AG10803 (cell line): ENCODE measurements at regions not wholly inside any gene's neighbourhood (a gene's known extent, or its start where the extent isn't known, plus 50 kb on each side); places are given as distances from the start of the nearest gene placed in this dataset.

Source experiments
- DNase-seq: peaks from one replicate; pipeline ENCODE4 v3.0.0; 2010; ENCODE audit warnings: low read depth
- H3K4me3 ChIP-seq: 2 replicates; pipeline ENCODE4 v1.5.1; 2011; ENCODE audit warnings: mild to moderate bottlenecking, low read length, control low read depth
- TF ChIP-seq, protein P1 (sequence below): conservative IDR thresholded peaks from 2 replicates; pipeline ENCODE4 v1.5.1; 2011; ENCODE audit warnings: mild to moderate bottlenecking, low read length, control low read depth, inconsistent platforms

DNA sequence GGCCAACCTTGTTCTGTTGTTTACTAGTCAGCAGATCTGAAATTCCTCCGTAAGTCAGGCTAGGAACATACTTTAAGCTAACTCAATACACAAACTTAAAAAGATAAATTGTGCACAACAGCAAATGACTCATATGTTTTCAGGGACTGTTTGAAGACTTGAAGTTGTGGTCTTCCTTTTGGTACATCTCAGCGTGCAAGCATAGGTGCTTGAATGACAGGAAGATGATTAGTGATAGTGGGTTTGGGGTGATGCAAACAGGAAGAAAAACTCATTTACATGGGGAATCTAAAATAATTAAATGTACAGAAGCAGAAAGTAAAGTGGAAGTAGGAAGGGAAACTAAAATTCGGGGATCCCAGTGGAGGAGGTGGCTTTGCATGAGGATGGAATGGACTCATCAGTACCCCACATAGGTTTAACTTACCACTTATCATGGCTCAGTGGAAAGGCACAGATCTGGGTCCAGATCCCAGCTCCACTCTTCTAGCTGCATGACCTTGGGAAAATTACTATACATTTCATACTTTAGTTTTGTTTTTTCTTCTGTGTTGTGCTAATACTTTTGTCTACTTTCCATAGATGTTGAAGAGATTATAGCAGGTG lies 122.3 kb downstream of the XCL2 start:
- H3K4me3 ChIP-seq: no peak overlapping the region
- DNase-seq: no peak
- TF ChIP-seq, protein P1, sequence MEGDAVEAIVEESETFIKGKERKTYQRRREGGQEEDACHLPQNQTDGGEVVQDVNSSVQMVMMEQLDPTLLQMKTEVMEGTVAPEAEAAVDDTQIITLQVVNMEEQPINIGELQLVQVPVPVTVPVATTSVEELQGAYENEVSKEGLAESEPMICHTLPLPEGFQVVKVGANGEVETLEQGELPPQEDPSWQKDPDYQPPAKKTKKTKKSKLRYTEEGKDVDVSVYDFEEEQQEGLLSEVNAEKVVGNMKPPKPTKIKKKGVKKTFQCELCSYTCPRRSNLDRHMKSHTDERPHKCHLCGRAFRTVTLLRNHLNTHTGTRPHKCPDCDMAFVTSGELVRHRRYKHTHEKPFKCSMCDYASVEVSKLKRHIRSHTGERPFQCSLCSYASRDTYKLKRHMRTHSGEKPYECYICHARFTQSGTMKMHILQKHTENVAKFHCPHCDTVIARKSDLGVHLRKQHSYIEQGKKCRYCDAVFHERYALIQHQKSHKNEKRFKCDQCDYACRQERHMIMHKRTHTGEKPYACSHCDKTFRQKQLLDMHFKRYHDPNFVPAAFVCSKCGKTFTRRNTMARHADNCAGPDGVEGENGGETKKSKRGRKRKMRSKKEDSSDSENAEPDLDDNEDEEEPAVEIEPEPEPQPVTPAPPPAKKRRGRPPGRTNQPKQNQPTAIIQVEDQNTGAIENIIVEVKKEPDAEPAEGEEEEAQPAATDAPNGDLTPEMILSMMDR: no peak

DNA sequence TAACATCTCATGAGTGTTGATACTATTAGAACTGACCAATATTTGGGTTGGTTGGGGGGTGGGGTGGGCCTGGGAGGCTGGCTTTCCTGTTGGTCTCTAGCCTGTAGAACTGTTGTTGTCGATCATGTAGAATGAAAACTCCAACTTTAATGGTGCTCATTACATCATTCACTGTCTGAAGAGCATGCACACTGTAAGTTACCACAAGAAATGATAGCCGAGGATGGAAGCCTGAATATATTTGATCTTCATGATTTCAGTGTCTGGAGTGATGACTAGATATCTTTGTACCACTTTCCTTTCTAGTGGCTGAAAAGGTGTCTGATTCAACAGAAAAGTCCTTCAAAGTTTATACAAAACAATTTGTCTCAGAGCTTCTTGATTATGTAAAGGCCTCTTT lies 123.6 kb downstream of the XCL2 start:
- TF ChIP-seq, protein P1: no peak
- H3K4me3 ChIP-seq: no peak overlapping the region
- DNase-seq: no peak

DNA sequence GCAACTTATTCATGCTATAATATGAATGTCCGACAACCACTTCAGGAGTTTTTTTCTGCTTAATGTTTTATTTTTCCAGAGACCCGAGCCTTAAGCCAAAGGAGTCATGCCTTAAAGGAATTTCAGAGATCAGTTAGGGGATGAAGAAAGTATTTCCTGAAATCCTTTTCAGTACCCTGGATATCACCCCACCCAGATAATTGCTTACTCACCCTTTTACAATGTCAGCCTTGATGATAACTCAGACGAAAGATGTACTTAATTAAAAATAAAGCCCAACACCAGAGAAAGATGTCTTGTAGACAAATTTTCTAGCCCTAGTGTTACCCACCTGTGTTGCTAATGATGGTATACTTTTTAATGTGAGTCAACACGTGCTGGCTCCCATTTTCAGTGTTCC lies 124.1 kb downstream of the XCL2 start:
- H3K4me3 ChIP-seq: no peak overlapping the region
- DNase-seq: peak; percentile 17
- TF ChIP-seq, protein P1: no peak

DNA sequence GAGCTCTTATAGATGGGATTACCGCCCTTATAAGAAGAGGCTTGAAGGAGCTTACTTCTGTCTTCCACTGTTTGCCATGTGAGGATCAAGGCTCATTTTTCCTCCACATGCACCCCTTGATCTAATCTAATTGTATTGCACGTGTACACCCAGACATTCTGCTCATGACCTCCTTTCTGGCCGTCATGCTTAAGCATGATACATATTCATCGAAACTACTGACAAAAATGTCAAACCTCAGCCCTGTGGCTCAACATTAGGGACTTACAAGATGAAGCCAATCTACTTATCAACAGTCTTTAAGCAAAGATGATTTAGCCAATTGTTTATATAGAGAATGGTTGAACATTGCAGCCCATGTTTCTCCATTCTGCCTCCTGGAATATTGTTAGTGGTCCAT lies 127.6 kb downstream of the XCL2 start:
- TF ChIP-seq, protein P1: no peak
- H3K4me3 ChIP-seq: no peak overlapping the region
- DNase-seq: no peak

DNA sequence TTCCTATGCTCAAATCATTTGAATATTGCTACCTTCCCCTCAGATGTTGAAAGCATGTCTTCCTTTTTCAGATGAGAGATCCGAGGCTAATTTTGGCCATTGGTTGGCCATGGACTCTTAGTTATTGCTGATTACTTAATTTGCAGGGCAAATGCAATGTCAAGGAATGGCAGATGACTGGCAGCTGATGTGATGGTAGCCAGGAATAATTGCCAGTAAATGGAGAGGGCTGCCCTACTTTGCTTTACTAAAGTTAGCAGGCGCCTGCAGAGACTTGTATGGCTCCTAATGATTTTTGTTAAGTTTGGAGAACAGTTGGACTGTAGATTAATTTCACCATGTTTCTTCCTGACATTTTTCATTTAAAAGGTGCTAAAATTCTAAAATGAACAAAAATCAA lies 128.9 kb downstream of the XCL2 start:
- H3K4me3 ChIP-seq: no peak overlapping the region
- TF ChIP-seq, protein P1: no peak
- DNase-seq: no peak

DNA sequence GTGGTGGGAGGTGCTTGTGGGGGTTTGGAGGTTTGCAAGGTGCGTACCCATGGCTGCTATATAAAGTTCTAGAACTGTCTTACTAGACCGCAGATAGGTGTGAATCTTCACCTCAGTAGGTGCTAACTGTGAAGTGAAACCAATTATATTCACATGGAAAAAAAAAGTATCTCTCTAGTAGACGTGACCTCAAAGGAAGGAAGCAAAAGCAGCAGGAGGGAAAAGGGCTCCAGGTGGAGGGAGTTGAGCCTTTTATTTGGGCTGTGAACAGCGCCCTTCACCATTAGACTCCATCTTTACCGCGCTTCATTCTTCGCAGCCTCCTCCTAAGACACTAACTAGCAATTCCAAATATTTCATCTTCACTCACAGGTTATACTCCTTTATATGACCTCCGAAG lies 129.8 kb downstream of the TBX19 start:
- DNase-seq: no peak
- no peak overlapping the region for H3K4me3 ChIP-seq
- TF ChIP-seq, protein P1: no peak

DNA sequence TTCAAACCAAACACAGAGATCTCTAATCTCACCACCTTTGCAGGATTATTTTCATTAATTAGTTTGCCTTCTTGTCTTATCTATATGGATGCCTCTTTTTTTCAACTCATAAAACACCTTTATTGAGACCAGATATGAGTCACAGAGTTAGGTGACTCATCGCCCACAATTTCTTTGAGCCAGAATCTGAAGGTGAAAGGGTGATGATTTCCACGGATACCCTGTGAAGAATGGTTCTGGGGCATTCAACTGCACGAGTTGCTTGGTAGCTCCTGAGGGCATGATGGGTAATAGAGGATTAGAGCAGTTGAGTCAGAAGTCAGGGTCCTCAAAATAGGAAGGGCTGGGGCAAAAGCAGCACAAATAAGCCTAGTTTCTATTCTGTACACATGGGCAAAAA lies 128.2 kb downstream of the TBX19 start:
- TF ChIP-seq, protein P1: no peak
- no peak overlapping the region for H3K4me3 ChIP-seq
- DNase-seq: no peak
